ENCODE measurements at regions not wholly inside any gene's neighbourhood (a gene's known extent, or its start where the extent isn't known, plus 50 kb on each side); places are given as distances from the start of the nearest gene placed in this dataset.

GRCh38 chr4:125486351-125486750, 171.6 kb downstream of the FAT4 start:
- no peaks in the 10 kb centered on the region for H3K36me3 ChIP-seq (replicated peaks in 1 of 2)
- no peaks in the 10 kb centered on the region for H3K9me3 ChIP-seq (replicated peaks in 1 of 3)
- no peak overlapping the region for H3K27ac ChIP-seq
- no peak overlapping the region for H3K4me3 ChIP-seq
- H3K27me3 ChIP-seq = no peaks in the 10 kb centered on the region
- no peak for DNase-seq
- WGBS, 4 donors = 74 to 85% (median 76%) methylated on average over 3 of the region's 3 CpGs
- intact Hi-C loops (cut with DNase I) = no loop called here
- no peaks in the 10 kb centered on the region for H3K4me1 ChIP-seq (replicated peaks in 1 of 2)
- no peak for TF ChIP-seq POLR2A (IDR thresholded peaks at IDR 0.05)
- TF ChIP-seq, protein P1, sequence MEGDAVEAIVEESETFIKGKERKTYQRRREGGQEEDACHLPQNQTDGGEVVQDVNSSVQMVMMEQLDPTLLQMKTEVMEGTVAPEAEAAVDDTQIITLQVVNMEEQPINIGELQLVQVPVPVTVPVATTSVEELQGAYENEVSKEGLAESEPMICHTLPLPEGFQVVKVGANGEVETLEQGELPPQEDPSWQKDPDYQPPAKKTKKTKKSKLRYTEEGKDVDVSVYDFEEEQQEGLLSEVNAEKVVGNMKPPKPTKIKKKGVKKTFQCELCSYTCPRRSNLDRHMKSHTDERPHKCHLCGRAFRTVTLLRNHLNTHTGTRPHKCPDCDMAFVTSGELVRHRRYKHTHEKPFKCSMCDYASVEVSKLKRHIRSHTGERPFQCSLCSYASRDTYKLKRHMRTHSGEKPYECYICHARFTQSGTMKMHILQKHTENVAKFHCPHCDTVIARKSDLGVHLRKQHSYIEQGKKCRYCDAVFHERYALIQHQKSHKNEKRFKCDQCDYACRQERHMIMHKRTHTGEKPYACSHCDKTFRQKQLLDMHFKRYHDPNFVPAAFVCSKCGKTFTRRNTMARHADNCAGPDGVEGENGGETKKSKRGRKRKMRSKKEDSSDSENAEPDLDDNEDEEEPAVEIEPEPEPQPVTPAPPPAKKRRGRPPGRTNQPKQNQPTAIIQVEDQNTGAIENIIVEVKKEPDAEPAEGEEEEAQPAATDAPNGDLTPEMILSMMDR (IDR thresholded peaks at IDR 0.05) = no peak

- H3K9me3 ChIP-seq (replicated peaks in 1 of 3) = no peaks in the 10 kb centered on the region
- TF ChIP-seq, protein P1 (IDR thresholded peaks at IDR 0.05) = no peak
- no peak for TF ChIP-seq POLR2A (IDR thresholded peaks at IDR 0.05)
- H3K27ac ChIP-seq = no peak overlapping the region
- no peaks in the 10 kb centered on the region for H3K4me1 ChIP-seq (replicated peaks in 1 of 2)
- DNase-seq = no peak
- WGBS, 4 donors = 76 to 88% (median 82%) methylated on average over 10 to 15 of the region's 15 CpGs
- H3K27me3 ChIP-seq = no peaks in the 10 kb centered on the region
- H3K4me3 ChIP-seq = no peak overlapping the region
- no peaks in the 10 kb centered on the region for H3K36me3 ChIP-seq (replicated peaks in 1 of 2)
- intact Hi-C loops (cut with DNase I) = no loop called here
Measured at GRCh38 chr4:125489952-125490690, 175.4 kb downstream of the FAT4 start.

DNA sequence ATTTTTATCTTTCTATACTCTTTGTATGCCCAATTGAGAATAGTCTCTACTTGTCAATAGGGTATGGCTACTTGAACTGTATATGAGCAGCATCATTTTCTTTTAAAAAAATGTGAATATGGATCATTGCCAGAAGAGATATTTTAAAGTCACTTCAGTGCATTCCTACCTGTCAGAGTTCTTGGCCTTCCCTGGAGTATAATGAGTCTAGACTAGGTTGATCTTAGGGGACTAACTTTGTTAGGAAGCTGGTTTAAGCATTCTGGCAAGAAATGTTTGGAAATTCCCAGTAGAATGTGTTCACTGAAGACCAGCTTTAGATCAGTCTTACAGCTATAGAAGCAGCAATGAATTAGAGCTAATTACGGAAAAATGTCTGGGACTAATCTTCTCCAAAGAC, 178.2 kb downstream of the FAT4 start:
- Histone ChIP-seq H3K27ac (no peak overlapping the region), H3K9me3 (replicated peaks in 1 of 3) (no peaks in the 10 kb centered on the region), H3K4me3 (no peak overlapping the region), H3K36me3 (replicated peaks in 1 of 2) (no peaks in the 10 kb centered on the region), H3K27me3 (no peaks in the 10 kb centered on the region), H3K4me1 (replicated peaks in 1 of 2) (no peaks in the 10 kb centered on the region)
- intact Hi-C loops (cut with DNase I) = no loop called here
- WGBS, 4 donors = 57 to 83% (median 77%) methylated on average over 1 of the region's 1 CpG
- no peak for DNase-seq
- TF ChIP-seq, protein P1 (IDR thresholded peaks at IDR 0.05) = no peak
- TF ChIP-seq POLR2A (IDR thresholded peaks at IDR 0.05) = no peak

DNA sequence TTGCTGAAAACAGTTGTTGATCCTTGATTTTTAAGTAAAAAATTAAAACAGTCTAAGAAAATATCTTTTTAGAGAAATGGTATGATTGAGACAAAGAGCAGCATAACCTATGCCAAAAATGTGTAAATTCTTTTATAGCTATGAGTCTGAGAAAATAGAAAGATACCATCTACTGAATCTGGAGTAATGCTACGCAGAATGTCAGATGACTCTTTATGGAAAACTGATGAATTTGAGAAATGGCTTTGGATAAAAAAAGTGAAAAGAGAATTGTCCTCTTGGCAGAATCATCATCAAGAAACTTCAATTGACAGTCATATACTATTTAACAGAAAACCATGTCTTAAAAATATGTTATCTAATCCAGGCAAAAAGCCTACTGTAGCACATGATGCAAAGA, 183.1 kb downstream of the FAT4 start:
- 82 to 94% (median 89%) methylated on average over 1 of the region's 1 CpG for WGBS, 4 donors
- H3K27ac ChIP-seq = no peak overlapping the region
- H3K9me3 ChIP-seq (replicated peaks in 1 of 3) = no peaks in the 10 kb centered on the region
- no peaks in the 10 kb centered on the region for H3K4me1 ChIP-seq (replicated peaks in 1 of 2)
- no peaks in the 10 kb centered on the region for H3K27me3 ChIP-seq
- intact Hi-C loops (cut with DNase I) = no loop called here
- no peak for TF ChIP-seq POLR2A (IDR thresholded peaks at IDR 0.05)
- TF ChIP-seq, protein P1 (IDR thresholded peaks at IDR 0.05) = no peak
- DNase-seq = no peak
- H3K36me3 ChIP-seq (replicated peaks in 1 of 2) = no peaks in the 10 kb centered on the region
- H3K4me3 ChIP-seq = no peak overlapping the region
